Spleen (tissue), 7 donors: ENCODE measurements at regions not wholly inside any gene's neighbourhood (a gene's known extent, or its start where the extent isn't known, plus 50 kb on each side); places are given as distances from the start of the nearest gene placed in this dataset.

Experiments used
- CTCF ChIP-seq, 11 experiments: fragments of 200-600 bp in 7 of 11; fragments of 450-650 bp in 4 of 11; sonication (generic) in 4 of 11; IDR thresholded peaks in 8 of 11; conservative IDR thresholded peaks in 3 of 11; 1 replicate in 7 of 11; 2 replicates in 4 of 11; pipeline versions ENCODE4 v1.4.0 to v1.8.0; 2016 to 2021; ENCODE audit warnings: antibody characterized with exemption in 11 of 11, inconsistent platforms in 4 of 11, mild to moderate bottlenecking in 1 of 11
- POLR2AphosphoS5 ChIP-seq, 3 donors: sonication (generic); formaldehyde crosslinking; IDR thresholded peaks; one replicate each; pipeline ENCODE4 v1.5.1; 2017; ENCODE audit warnings: antibody characterized with exemption in 3 of 3
- donor health status: DM: no; HTN: no; CAD: no; lungs with moderate emphysema.
- donor health status: DM: no; HTN: no; CAD: no.
- donor health status: DM: no; HTN: no; CAD: no.

GRCh38 chr12:3938042-3938544 lies 64.9 kb upstream of the PARP11 start:
- TF ChIP-seq CTCF (IDR thresholded peaks at IDR 0.05 in 8 of 11, conservative IDR thresholded peaks at IDR 0.05 in 3 of 11): no peak
- no peak for TF ChIP-seq POLR2AphosphoS5 (IDR thresholded peaks at IDR 0.05)
